OCI-LY1 (cell line): ENCODE measurements at regions not wholly inside any gene's neighbourhood (a gene's known extent, or its start where the extent isn't known, plus 50 kb on each side); places are given as distances from the start of the nearest gene placed in this dataset.

ENCODE experiments used
- CTCF ChIP-seq: fragments of 200-600 bp; sonication (generic), shearing (Covaris generic); IDR thresholded peaks from 2 replicates; pipeline ENCODE4 v1.5.1; 2017; ENCODE audit warnings: mild to moderate bottlenecking, antibody characterized with exemption, low read length, moderate library complexity, mixed read lengths
- EZH2 ChIP-seq: fragments of 200-600 bp; sonication (generic), shearing (Covaris generic); IDR thresholded peaks from 2 replicates; pipeline ENCODE4 v1.8.0; 2017; ENCODE audit warnings: borderline replicate concordance, mixed run types, mild to moderate bottlenecking, antibody characterized with exemption, low read length, moderate library complexity, mixed read lengths

GRCh38 chr2:122816803-122817202 is 1061.4 kb downstream of the TSN start:
- TF ChIP-seq EZH2 (no peak), CTCF (no peak)
